Tibial artery (tissue), 4 donors: ENCODE measurements at regions not wholly inside any gene's neighbourhood (a gene's known extent, or its start where the extent isn't known, plus 50 kb on each side); places are given as distances from the start of the nearest gene placed in this dataset.

ENCODE experiments used
- DNase-seq, 2 donors: peaks; one replicate each; pipeline ENCODE4 v3.0.0-alpha.2; 2019
- H3K27ac ChIP-seq, 2 donors: fragments of 200-600 bp; sonication (generic) in 1 of 2; 1 replicate in 1 of 2; 2 replicates in 1 of 2; pipeline ENCODE4 v1.5.1; 2018 to 2019; ENCODE audit warnings: mild to moderate bottlenecking in 1 of 2
- H3K27me3 ChIP-seq, 2 donors: fragments of 200-600 bp; sonication (generic) in 1 of 2; one replicate each; pipeline versions ENCODE4 v1.5.1 to v1.6.0; 2016 to 2019
- H3K36me3 ChIP-seq, 3 donors: fragments of 200-600 bp; sonication (generic) in 2 of 3; one replicate each; pipeline ENCODE4 v1.5.1; 2016 to 2019; ENCODE audit warnings: mild to moderate bottlenecking in 2 of 3
- H3K4me1 ChIP-seq, 4 donors: fragments of 200-600 bp; sonication (generic) in 2 of 4; 1 replicate in 3 of 4; 2 replicates in 1 of 4; pipeline ENCODE4 v1.5.1; 2016 to 2019
- H3K4me3 ChIP-seq, 2 donors: fragments of 200-600 bp; sonication (generic) in 1 of 2; 1 replicate in 1 of 2; 2 replicates in 1 of 2; pipeline ENCODE4 v1.5.1; 2018 to 2019; ENCODE audit warnings: mild to moderate bottlenecking in 2 of 2
- H3K9me3 ChIP-seq, 3 donors: fragments of 200-600 bp; sonication (generic) in 1 of 3; one replicate each; pipeline ENCODE4 v1.5.1; 2016 to 2019
- CTCF ChIP-seq, 2 experiments: fragments of 200-600 bp in 1 of 2; fragments of 450-650 bp in 1 of 2; IDR thresholded peaks; one replicate each; pipeline ENCODE4 v1.5.1; 2017 to 2019; ENCODE audit warnings: antibody characterized with exemption in 2 of 2, mild to moderate bottlenecking in 1 of 2, moderate library complexity in 1 of 2
- intact Hi-C: fragments of 100-400 bp; cut with DNase I; formaldehyde crosslinking; loops from one replicate; pipeline ENCODE4 v1.15.0; 2023; ENCODE audit warnings: low total_unique reads

GRCh38 chr15:46120713-46121112 lies 485.9 kb downstream of the SQOR start:
- intact Hi-C loops: no loop called here
- Histone ChIP-seq H3K27me3 (no peaks in the 10 kb centered on the region), H3K36me3 (no peaks in the 10 kb centered on the region), H3K9me3 (peaks cover 0 to 7% (median 0%) of the 10 kb centered on the region in 3 donors), H3K4me1 (no peaks in the 10 kb centered on the region), H3K4me3 (no peak overlapping the region), H3K27ac (no peak overlapping the region)
- no peak for DNase-seq
- no peak for TF ChIP-seq CTCF (IDR thresholded peaks at IDR 0.05)

- H3K27ac ChIP-seq: no peak overlapping the region
- H3K9me3 ChIP-seq: peaks cover 0 to 7% (median 0%) of the 10 kb centered on the region in 3 donors
- no peaks in the 10 kb centered on the region for H3K27me3 ChIP-seq
- H3K36me3 ChIP-seq: no peaks in the 10 kb centered on the region
- H3K4me3 ChIP-seq: no peak overlapping the region
- intact Hi-C loops: no loop called here
- H3K4me1 ChIP-seq: no peaks in the 10 kb centered on the region
- no peak for TF ChIP-seq CTCF (IDR thresholded peaks at IDR 0.05)
- no peak for DNase-seq
Observed at GRCh38 chr15:46121441-46121840, 486.6 kb downstream of the SQOR start.

- no peak for DNase-seq
- H3K27me3 ChIP-seq: no peaks in the 10 kb centered on the region
- intact Hi-C loops: no loop called here
Observed at GRCh38 chr15:46126581-46126980, 491.8 kb downstream of the SQOR start.

DNA sequence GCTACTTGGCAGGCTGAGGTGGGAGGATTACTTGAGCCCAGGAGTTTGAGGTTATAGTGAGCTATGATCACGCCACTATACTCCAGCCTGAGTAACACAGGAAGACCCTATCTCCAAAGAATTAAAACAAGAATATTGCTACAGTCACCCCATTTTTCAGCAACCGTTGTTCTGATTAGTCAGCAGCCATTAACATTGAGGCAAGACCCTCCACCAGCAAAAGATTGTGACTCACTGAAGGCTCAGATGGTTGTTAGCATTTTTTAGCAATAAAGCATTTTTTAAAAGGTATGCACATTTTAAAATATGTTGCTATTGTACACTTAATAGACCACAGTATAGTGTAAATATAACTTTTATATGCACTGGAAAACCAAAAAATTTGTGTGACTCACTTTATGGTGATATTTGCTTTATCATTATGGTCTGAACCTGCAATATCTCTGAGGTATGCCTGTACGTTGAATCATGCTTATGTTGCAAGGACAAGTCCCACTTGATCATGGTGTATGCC lies 492.6 kb downstream of the SQOR start:
- no peak for DNase-seq
- Histone ChIP-seq H3K27ac (no peak overlapping the region), H3K36me3 (no peaks in the 10 kb centered on the region), H3K27me3 (no peaks in the 10 kb centered on the region), H3K4me3 (no peak overlapping the region), H3K9me3 (peaks cover 0 to 8% (median 7%) of the 10 kb centered on the region in 3 donors), H3K4me1 (no peaks in the 10 kb centered on the region)
- intact Hi-C loops: no loop called here
- no peak for TF ChIP-seq CTCF (IDR thresholded peaks at IDR 0.05)

More at GRCh38 chr15:46126581-46126980, 491.8 kb downstream of the SQOR start:
- no peak overlapping the region for H3K4me3 ChIP-seq
- H3K4me1 ChIP-seq: no peaks in the 10 kb centered on the region
- H3K36me3 ChIP-seq: no peaks in the 10 kb centered on the region
- peaks cover 0 to 7% (median 4%) of the 10 kb centered on the region in 3 donors for H3K9me3 ChIP-seq
- H3K27ac ChIP-seq: no peak overlapping the region
- no peak for TF ChIP-seq CTCF (IDR thresholded peaks at IDR 0.05)

DNA sequence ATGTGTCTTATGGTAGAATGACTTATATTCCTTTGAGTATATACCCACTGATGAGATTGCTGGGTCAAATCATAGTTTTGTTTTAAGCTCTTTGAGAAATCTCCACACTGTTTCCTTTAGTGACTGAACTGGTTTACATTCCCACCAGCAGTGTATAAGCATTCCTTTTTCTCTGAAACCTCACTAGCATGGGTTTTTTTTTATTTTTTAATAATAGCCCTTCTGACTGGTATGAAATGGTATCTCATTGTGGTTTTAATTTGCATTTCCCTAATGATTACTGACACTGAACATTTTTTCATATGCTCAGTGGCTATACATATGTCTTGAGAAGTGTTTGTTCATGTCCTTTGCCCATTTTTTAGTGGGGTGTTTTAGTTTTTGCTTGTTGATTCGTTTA lies 494.3 kb downstream of the SQOR start:
- H3K4me3 ChIP-seq: no peak overlapping the region
- intact Hi-C loops: no loop called here
- no peak for DNase-seq
- no peak overlapping the region for H3K27ac ChIP-seq
- H3K9me3 ChIP-seq: peaks cover 0 to 13% (median 5%) of the 10 kb centered on the region in 3 donors
- no peak for TF ChIP-seq CTCF (IDR thresholded peaks at IDR 0.05)
- no peaks in the 10 kb centered on the region for H3K36me3 ChIP-seq
- H3K4me1 ChIP-seq: no peaks in the 10 kb centered on the region
- no peaks in the 10 kb centered on the region for H3K27me3 ChIP-seq

DNA sequence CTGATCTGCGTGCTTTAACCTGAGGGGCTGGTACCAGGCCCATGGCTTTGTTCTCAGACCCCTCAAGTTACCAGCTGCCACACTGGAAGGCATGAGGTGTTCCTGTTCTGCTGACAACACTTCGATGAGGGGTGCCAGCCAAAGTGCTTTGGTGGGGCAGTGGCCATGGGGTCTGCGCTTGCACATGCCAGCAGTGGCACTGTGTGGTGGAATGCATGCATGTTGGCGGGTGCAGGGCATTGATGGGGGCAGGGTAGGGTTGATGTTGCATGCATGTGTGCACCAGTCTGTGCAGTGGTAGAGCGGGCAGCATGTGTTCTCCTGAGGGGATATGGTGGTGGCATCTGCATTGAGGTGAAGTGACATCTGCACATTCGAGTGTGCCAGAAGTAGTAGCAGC lies 497.0 kb downstream of the SQOR start:
- intact Hi-C loops: no loop called here
- H3K4me3 ChIP-seq: no peak overlapping the region
- H3K27ac ChIP-seq: no peak overlapping the region
- no peak for DNase-seq
- no peaks in the 10 kb centered on the region for H3K4me1 ChIP-seq
- peaks cover 0 to 17% (median 0%) of the 10 kb centered on the region in 3 donors for H3K9me3 ChIP-seq
- no peaks in the 10 kb centered on the region for H3K27me3 ChIP-seq
- no peaks in the 10 kb centered on the region for H3K36me3 ChIP-seq
- TF ChIP-seq CTCF (IDR thresholded peaks at IDR 0.05): no peak
